GM23338 (cell line): ENCODE measurements at regions not wholly inside any gene's neighbourhood (a gene's known extent, or its start where the extent isn't known, plus 50 kb on each side); places are given as distances from the start of the nearest gene placed in this dataset.

Source experiments
- ATAC-seq: fragments of 200-7000 bp; cut with Tn5 transposase; 3 replicates; pipeline ENCODE4 v1.9.1; 2020
- DNase-seq: peaks from one replicate; pipeline ENCODE4 v3.0.0-alpha.2; 2015; ENCODE audit warnings: low spot score
- H2AFZ ChIP-seq: fragments of 200-600 bp; sonication (generic); 2 replicates; pipeline ENCODE4 v1.8.0; 2016; ENCODE audit warnings: antibody characterized with exemption, mild to moderate bottlenecking, moderate library complexity
- H3F3A ChIP-seq: fragments of 200-600 bp; sonication (generic); replicated peaks from 2 replicates; pipeline ENCODE4 v1.8.0; 2017; ENCODE audit warnings: antibody characterized with exemption, mixed run types, low read depth
- H3K27ac ChIP-seq: fragments of 200-600 bp; sonication (generic); 2 replicates; pipeline ENCODE4 v1.6.1; 2016; ENCODE audit warnings: low read depth
- H3K27me3 ChIP-seq: fragments of 200-600 bp; sonication (generic); 2 replicates; pipeline ENCODE4 v1.8.0; 2016; ENCODE audit warnings: mild to moderate bottlenecking, mixed run types, moderate library complexity; ENCODE audit not compliant: insufficient read depth
- H3K36me3 ChIP-seq: fragments of 200-600 bp; sonication (generic); 2 replicates; pipeline ENCODE4 v1.8.0; 2016; ENCODE audit warnings: mild to moderate bottlenecking; ENCODE audit not compliant: insufficient read depth
- H3K4me1 ChIP-seq: fragments of 200-600 bp; sonication (generic); 2 replicates; pipeline ENCODE4 v1.8.0; 2016; ENCODE audit warnings: mild to moderate bottlenecking, moderate library complexity; ENCODE audit not compliant: insufficient read depth
- H3K4me2 ChIP-seq: fragments of 200-600 bp; sonication (generic); 2 replicates; pipeline ENCODE4 v1.7.1; 2017; ENCODE audit warnings: mixed run types
- H3K4me3 ChIP-seq: fragments of 200-600 bp; sonication (generic); 2 replicates; pipeline ENCODE4 v1.6.1; 2016; ENCODE audit warnings: mixed run types
- H3K79me2 ChIP-seq: fragments of 200-600 bp; sonication (generic); replicated peaks from 2 replicates; pipeline ENCODE4 v1.8.0; 2017; ENCODE audit warnings: mild to moderate bottlenecking; ENCODE audit not compliant: insufficient read depth
- H3K9me2 ChIP-seq: fragments of 200-600 bp; sonication (generic); 2 replicates; pipeline ENCODE4 v1.8.0; 2017; ENCODE audit not compliant: insufficient read depth
- H4K20me1 ChIP-seq: fragments of 200-600 bp; sonication (generic); replicated peaks from 2 replicates; pipeline ENCODE4 v1.8.0; 2017; ENCODE audit warnings: mild to moderate bottlenecking; ENCODE audit not compliant: insufficient read depth
- H3K27ac Mint-ChIP-seq: 2 replicates; pipeline ENCODE4 v1.8.0; 2020; ENCODE audit warnings: inconsistent platforms, mild to moderate bottlenecking, moderate library complexity, mixed read lengths
- H3K27me3 Mint-ChIP-seq: 3 replicates; pipeline ENCODE4 v1.8.0; 2022; ENCODE audit warnings: low read depth, mild to moderate bottlenecking, moderate library complexity, mixed read lengths, inconsistent platforms; ENCODE audit not compliant: insufficient read depth, poor library complexity
- H3K36me3 Mint-ChIP-seq: 3 replicates; pipeline ENCODE4 v1.8.0; 2021; ENCODE audit warnings: low read depth, mild to moderate bottlenecking, inconsistent platforms, moderate library complexity, mixed read lengths
- H3K4me1 Mint-ChIP-seq: 3 replicates; pipeline ENCODE4 v1.8.0; 2020; ENCODE audit warnings: mild to moderate bottlenecking, inconsistent platforms, mixed read lengths
- H3K4me3 Mint-ChIP-seq: 3 replicates; pipeline ENCODE4 v1.8.0; 2021; ENCODE audit warnings: moderate library complexity, mild to moderate bottlenecking, inconsistent platforms, mixed read lengths
- H3K9me3 Mint-ChIP-seq: 3 replicates; pipeline ENCODE4 v1.8.0; 2020; ENCODE audit warnings: moderate library complexity, mild to moderate bottlenecking, inconsistent platforms, mixed read lengths
- CREB1 ChIP-seq: fragments of 250-450 bp; sonication (Bioruptor Pico); IDR thresholded peaks from 2 replicates; pipeline ENCODE4 v1.5.0; 2020; ENCODE audit warnings: low read depth, mild to moderate bottlenecking, moderate library complexity
- EZH2 ChIP-seq: fragments of 200-600 bp; sonication (generic); IDR thresholded peaks from one replicate; pipeline ENCODE4 v1.8.0; 2017; ENCODE audit warnings: antibody characterized with exemption, mild to moderate bottlenecking, low read depth; ENCODE audit not compliant: unreplicated experiment
- JUNB ChIP-seq: IDR thresholded peaks from one replicate; pipeline ENCODE4 v1.6.1; 2016; ENCODE audit warnings: antibody characterized with exemption; ENCODE audit not compliant: unreplicated experiment
- NANOG ChIP-seq: IDR thresholded peaks from 2 replicates; pipeline ENCODE4 v1.6.1; 2016; ENCODE audit warnings: antibody characterized with exemption, borderline replicate concordance
- TF ChIP-seq, protein P1 (sequence below): fragments of 250-450 bp; sonication (Bioruptor Pico); IDR thresholded peaks from 2 replicates; pipeline ENCODE4 v1.5.0; 2020; ENCODE audit warnings: mild to moderate bottlenecking, moderate library complexity

DNA sequence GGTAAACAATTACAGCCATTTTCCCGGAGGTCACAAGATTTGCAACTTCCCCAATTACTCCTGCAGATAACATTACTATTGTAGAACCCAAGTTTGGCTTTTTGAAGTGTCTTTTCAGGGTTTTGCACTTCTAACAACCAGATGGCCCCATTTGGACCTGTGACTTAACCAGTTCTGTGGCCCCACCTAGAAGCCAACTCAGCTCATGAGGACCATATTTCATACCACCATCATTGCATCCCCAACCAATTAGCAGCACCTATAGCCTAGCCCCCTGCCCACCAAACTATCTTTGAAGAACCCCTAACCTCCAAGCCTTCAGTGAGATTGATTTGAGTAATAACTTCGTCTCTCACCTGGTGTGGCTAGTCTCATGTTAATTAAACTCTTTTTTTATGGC lies 51.3 kb upstream of the WDR11 start:
- Histone ChIP-seq H3K4me1 (peaks cover 27% of the 10 kb centered on the region), H3K27me3 (no peaks in the 10 kb centered on the region), H3K36me3 (no peaks in the 10 kb centered on the region), H3K27ac (peak overlapping the region; percentile 92), H4K20me1 (no peaks in the 10 kb centered on the region), H3K4me2 (peak overlapping the region; percentile 35), H3K79me2 (no peaks in the 10 kb centered on the region), H3K4me3 (peak overlapping the region; percentile 3), H3K9me2 (peaks cover 6% of the 10 kb centered on the region; the same call in 1 of the 2 replicates), H2AFZ (no peak overlapping the region), H3F3A (peaks cover 5% of the 10 kb centered on the region; the same call in 1 of the 2 replicates)
- Mint-ChIP-seq H3K27me3 (peaks cover 5% of the 10 kb centered on the region), H3K4me1 (peaks cover 37% of the 10 kb centered on the region), H3K27ac (peak overlapping the region; percentile 68), H3K9me3 (peaks cover 16% of the 10 kb centered on the region), H3K4me3 (peak overlapping the region; percentile 53), H3K36me3 (peaks cover 13% of the 10 kb centered on the region)
- peak; percentile 30; the same call in 2 of the 3 replicates for ATAC-seq
- TF ChIP-seq NANOG (peak; percentile 64; the same call in 1 of the 2 replicates), JUNB (no peak)
- TF ChIP-seq, protein P1, sequence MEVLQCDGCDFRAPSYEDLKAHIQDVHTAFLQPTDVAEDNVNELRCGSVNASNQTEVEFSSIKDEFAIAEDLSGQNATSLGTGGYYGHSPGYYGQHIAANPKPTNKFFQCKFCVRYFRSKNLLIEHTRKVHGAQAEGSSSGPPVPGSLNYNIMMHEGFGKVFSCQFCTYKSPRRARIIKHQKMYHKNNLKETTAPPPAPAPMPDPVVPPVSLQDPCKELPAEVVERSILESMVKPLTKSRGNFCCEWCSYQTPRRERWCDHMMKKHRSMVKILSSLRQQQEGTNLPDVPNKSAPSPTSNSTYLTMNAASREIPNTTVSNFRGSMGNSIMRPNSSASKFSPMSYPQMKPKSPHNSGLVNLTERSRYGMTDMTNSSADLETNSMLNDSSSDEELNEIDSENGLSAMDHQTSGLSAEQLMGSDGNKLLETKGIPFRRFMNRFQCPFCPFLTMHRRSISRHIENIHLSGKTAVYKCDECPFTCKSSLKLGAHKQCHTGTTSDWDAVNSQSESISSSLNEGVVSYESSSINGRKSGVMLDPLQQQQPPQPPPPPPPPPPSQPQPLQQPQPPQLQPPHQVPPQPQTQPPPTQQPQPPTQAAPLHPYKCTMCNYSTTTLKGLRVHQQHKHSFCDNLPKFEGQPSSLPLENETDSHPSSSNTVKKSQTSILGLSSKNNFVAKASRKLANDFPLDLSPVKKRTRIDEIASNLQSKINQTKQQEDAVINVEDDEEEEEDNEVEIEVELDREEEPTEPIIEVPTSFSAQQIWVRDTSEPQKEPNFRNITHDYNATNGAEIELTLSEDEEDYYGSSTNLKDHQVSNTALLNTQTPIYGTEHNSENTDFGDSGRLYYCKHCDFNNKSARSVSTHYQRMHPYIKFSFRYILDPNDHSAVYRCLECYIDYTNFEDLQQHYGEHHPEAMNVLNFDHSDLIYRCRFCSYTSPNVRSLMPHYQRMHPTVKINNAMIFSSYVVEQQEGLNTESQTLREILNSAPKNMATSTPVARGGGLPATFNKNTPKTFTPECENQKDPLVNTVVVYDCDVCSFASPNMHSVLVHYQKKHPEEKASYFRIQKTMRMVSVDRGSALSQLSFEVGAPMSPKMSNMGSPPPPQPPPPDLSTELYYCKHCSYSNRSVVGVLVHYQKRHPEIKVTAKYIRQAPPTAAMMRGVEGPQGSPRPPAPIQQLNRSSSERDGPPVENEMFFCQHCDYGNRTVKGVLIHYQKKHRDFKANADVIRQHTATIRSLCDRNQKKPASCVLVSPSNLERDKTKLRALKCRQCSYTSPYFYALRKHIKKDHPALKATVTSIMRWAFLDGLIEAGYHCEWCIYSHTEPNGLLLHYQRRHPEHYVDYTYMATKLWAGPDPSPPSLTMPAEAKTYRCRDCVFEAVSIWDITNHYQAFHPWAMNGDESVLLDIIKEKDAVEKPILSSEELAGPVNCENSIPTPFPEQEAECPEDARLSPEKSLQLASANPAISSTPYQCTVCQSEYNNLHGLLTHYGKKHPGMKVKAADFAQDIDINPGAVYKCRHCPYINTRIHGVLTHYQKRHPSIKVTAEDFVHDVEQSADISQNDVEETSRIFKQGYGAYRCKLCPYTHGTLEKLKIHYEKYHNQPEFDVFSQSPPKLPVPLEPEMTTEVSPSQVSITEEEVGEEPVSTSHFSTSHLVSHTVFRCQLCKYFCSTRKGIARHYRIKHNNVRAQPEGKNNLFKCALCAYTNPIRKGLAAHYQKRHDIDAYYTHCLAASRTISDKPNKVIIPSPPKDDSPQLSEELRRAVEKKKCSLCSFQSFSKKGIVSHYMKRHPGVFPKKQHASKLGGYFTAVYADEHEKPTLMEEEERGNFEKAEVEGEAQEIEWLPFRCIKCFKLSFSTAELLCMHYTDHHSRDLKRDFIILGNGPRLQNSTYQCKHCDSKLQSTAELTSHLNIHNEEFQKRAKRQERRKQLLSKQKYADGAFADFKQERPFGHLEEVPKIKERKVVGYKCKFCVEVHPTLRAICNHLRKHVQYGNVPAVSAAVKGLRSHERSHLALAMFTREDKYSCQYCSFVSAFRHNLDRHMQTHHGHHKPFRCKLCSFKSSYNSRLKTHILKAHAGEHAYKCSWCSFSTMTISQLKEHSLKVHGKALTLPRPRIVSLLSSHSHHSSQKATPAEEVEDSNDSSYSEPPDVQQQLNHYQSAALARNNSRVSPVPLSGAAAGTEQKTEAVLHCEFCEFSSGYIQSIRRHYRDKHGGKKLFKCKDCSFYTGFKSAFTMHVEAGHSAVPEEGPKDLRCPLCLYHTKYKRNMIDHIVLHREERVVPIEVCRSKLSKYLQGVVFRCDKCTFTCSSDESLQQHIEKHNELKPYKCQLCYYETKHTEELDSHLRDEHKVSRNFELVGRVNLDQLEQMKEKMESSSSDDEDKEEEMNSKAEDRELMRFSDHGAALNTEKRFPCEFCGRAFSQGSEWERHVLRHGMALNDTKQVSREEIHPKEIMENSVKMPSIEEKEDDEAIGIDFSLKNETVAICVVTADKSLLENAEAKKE (CRISPR knock-in tag): peak; percentile 62; the same call in 1 of the 2 replicates
- peak; percentile 20 for DNase-seq

DNA sequence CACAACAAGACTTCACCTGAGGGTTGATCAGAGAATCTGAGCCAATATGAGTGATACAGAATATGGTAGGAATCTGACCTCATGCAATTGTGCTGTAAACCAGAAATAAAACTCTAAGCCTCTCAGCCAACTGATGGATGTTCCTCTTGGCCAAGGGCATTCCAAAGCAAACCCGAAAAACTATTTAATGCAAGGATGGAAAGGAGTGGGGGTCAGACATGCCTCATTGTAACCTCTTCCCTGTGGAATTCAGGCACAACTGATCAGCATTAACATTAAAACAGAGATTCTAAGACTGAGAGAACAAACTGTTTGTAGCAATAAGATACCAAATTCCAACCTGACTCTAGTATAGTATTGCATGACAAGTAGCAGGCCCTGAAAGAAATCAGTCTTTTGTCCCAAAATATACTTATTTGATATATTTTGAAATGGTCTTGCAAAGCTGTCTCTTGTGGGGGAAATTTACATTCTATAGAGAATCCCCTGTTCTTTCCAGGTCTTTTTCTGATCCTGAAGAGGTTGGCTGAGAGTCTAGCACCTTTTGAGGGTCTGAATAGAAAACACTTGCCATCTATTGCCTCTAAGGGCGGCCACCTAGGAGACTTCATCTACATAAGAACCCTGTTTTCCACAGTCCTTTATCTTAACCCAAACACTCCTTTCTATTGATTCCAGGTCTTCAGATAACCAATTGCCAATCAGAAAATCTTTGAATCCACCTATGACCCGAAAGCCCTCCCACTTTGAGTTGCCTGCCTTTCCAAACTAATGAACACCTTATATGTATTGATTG lies 50.4 kb upstream of the WDR11 start:
- ATAC-seq: peak; percentile 83
- Histone ChIP-seq H3K4me2 (peak overlapping the region; percentile 35), H3K27ac (peak overlapping the region; percentile 92)
- TF ChIP-seq EZH2: no peak
- no peak for TF ChIP-seq JUNB
- no peak for TF ChIP-seq CREB1 (CRISPR knock-in tag)

More for the DNA sequence above, 50.4 kb upstream of the WDR11 start:
- Histone ChIP-seq H2AFZ (no peak overlapping the region), H3F3A (peaks cover 5% of the 10 kb centered on the region; the same call in 1 of the 2 replicates), H3K36me3 (no peaks in the 10 kb centered on the region), H3K79me2 (no peaks in the 10 kb centered on the region), H3K9me2 (peaks cover 4% of the 10 kb centered on the region; the same call in 1 of the 2 replicates), H3K27me3 (no peaks in the 10 kb centered on the region), H4K20me1 (no peaks in the 10 kb centered on the region), H3K4me3 (peak overlapping the region; percentile 8; the same call in 1 of the 2 replicates), H3K4me1 (peaks cover 27% of the 10 kb centered on the region)
- Mint-ChIP-seq H3K27ac (peak overlapping the region; percentile 81), H3K4me1 (peaks cover 37% of the 10 kb centered on the region), H3K9me3 (peaks cover 16% of the 10 kb centered on the region), H3K4me3 (peak overlapping the region; percentile 23; the same call in 1 of the 3 replicates), H3K27me3 (peaks cover 5% of the 10 kb centered on the region), H3K36me3 (peaks cover 13% of the 10 kb centered on the region)
- peak; percentile 62 for DNase-seq
